OCI-LY7 (cell line): ENCODE measurements at regions not wholly inside any gene's neighbourhood (a gene's known extent, or its start where the extent isn't known, plus 50 kb on each side); places are given as distances from the start of the nearest gene placed in this dataset.

ENCODE experiments used
- BruUV-seq: library from RNA; stranded (reverse); fragments of 400-500 nt; replicated peaks from 2 replicates; lab custom pipeline; 2021; lab: Mats Ljungman, UMichigan
- CTCF ChIA-PET: fragments of 300-600 bp; sonication (Branson Sonifier 250); formaldehyde crosslinking; loops from one replicate; lab custom pipeline; 2022; ENCODE audit warnings: antibody characterized with exemption; ENCODE audit not compliant: unreplicated experiment; lab: Charles Lee
- POLR2A ChIA-PET: fragments of 300-600 bp; sonication (Branson Sonifier 250); formaldehyde crosslinking; loops from one replicate; lab custom pipeline; 2022; ENCODE audit warnings: antibody characterized with exemption; lab: Charles Lee
- DNase-seq: peaks from one replicate; pipeline ENCODE4 v3.0.0-alpha.2; 2015; ENCODE audit warnings: low spot score
- H2AFZ ChIP-seq: fragments of 200-600 bp; sonication (generic), shearing (Covaris generic); 2 replicates; pipeline ENCODE4 v1.6.1; 2014; ENCODE audit warnings: mild to moderate bottlenecking, antibody characterized with exemption, low read length, moderate library complexity
- H3K27ac ChIP-seq: fragments of 200-600 bp; sonication (generic); 2 replicates; pipeline ENCODE4 v1.5.1; 2014; ENCODE audit warnings: mixed run types, low read depth, mild to moderate bottlenecking, moderate library complexity, low read length, inconsistent platforms; ENCODE audit not compliant: poor library complexity, severe bottlenecking
- H3K36me3 ChIP-seq: fragments of 200-600 bp; sonication (generic); 2 replicates; pipeline ENCODE4 v1.6.1; 2014; ENCODE audit warnings: mild to moderate bottlenecking, antibody characterized with exemption, low read length, moderate library complexity, mixed read lengths; ENCODE audit not compliant: insufficient read depth
- H3K4me1 ChIP-seq: fragments of 200-600 bp; sonication (generic); 2 replicates; pipeline ENCODE4 v1.5.1; 2014; ENCODE audit warnings: mild to moderate bottlenecking, low read length; ENCODE audit not compliant: insufficient read depth, poor library complexity, severe bottlenecking
- H3K4me2 ChIP-seq: fragments of 200-600 bp; sonication (generic); 2 replicates; pipeline ENCODE4 v1.6.1; 2014; ENCODE audit warnings: mild to moderate bottlenecking, low read length
- H3K4me3 ChIP-seq: fragments of 200-600 bp; sonication (generic); 2 replicates; pipeline ENCODE4 v1.5.1; 2014; ENCODE audit warnings: mild to moderate bottlenecking, low read depth, low read length; ENCODE audit not compliant: poor library complexity, severe bottlenecking
- H3K79me2 ChIP-seq: fragments of 200-600 bp; sonication (generic); 2 replicates; pipeline ENCODE4 v1.6.1; 2016; ENCODE audit warnings: low read depth, mild to moderate bottlenecking, low read length, moderate library complexity, mixed read lengths; ENCODE audit not compliant: insufficient read depth
- H3K9me2 ChIP-seq: fragments of 200-600 bp; sonication (generic); 2 replicates; pipeline ENCODE4 v1.6.1; 2016; ENCODE audit warnings: mild to moderate bottlenecking, low read length, mixed read lengths; ENCODE audit not compliant: insufficient read depth
- H3K9me3 ChIP-seq: fragments of 200-600 bp; sonication (generic); 2 replicates; pipeline ENCODE4 v1.6.1; 2014; ENCODE audit warnings: mild to moderate bottlenecking, mixed run types, low read length, mixed read lengths
- H4K20me1 ChIP-seq: fragments of 200-600 bp; sonication (generic); 2 replicates; pipeline ENCODE4 v1.6.1; 2014; ENCODE audit warnings: mild to moderate bottlenecking, antibody characterized with exemption, low read length, moderate library complexity, mixed read lengths; ENCODE audit not compliant: insufficient read depth
- EZH2phosphoT487 ChIP-seq: fragments of 200-600 bp; sonication (generic); IDR thresholded peaks from 2 replicates; pipeline ENCODE4 v1.6.1; 2018; ENCODE audit warnings: low read depth, borderline replicate concordance, mild to moderate bottlenecking, mixed run types, antibody characterized with exemption, low read length, moderate library complexity, mixed read lengths
- intact Hi-C: fragments of 100-400 bp; cut with micrococcal nuclease; formaldehyde crosslinking; loops from one replicate; pipeline ENCODE4 v1.10.0; 2022; ENCODE audit not compliant: unreplicated experiment
- TF ChIP-seq, protein P1 (sequence below): fragments of 200-600 bp; sonication (generic); conservative IDR thresholded peaks from 2 replicates; pipeline ENCODE4 v1.5.1; 2014; ENCODE audit warnings: mild to moderate bottlenecking, antibody characterized with exemption, low read length, moderate library complexity, mixed read lengths

DNA sequence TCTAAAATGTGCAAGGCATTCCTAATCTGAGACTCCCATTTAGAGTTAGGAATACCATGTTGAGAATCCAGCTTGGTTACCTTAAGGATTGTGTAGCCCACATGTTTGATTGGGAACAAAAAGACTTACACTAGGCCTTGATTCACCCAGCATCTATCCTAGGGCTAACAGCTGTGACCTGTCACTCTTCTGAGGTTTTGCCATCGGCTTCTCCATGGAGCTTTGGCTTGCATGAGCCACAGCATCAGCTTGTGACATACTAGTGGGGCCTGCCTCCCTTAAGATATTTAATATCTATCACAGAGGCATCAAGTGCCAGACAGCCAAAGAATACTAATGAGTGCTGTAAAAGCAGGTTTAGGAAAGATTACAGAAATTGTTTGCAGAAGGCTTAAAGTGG, 241.3 kb upstream of the UBE2E3 start:
- ChIA-PET CTCF (no interaction called here), POLR2A (no interaction called here)
- H3K27ac ChIP-seq = no peak overlapping the region
- intact Hi-C loops = no loop called here
- no peaks in the 10 kb centered on the region for H3K9me2 ChIP-seq
- no TSS peak for BruUV-seq
- no peaks in the 10 kb centered on the region for H3K4me1 ChIP-seq
- no peak overlapping the region for H3K4me2 ChIP-seq
- no peak overlapping the region for H3K4me3 ChIP-seq
- H4K20me1 ChIP-seq = no peaks in the 10 kb centered on the region
- no peak for DNase-seq
- no peaks in the 10 kb centered on the region for H3K79me2 ChIP-seq
- H3K36me3 ChIP-seq = no peaks in the 10 kb centered on the region
- no peak for TF ChIP-seq EZH2phosphoT487
- TF ChIP-seq, protein P1, sequence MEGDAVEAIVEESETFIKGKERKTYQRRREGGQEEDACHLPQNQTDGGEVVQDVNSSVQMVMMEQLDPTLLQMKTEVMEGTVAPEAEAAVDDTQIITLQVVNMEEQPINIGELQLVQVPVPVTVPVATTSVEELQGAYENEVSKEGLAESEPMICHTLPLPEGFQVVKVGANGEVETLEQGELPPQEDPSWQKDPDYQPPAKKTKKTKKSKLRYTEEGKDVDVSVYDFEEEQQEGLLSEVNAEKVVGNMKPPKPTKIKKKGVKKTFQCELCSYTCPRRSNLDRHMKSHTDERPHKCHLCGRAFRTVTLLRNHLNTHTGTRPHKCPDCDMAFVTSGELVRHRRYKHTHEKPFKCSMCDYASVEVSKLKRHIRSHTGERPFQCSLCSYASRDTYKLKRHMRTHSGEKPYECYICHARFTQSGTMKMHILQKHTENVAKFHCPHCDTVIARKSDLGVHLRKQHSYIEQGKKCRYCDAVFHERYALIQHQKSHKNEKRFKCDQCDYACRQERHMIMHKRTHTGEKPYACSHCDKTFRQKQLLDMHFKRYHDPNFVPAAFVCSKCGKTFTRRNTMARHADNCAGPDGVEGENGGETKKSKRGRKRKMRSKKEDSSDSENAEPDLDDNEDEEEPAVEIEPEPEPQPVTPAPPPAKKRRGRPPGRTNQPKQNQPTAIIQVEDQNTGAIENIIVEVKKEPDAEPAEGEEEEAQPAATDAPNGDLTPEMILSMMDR = no peak
- H3K9me3 ChIP-seq = no peaks in the 10 kb centered on the region
- H2AFZ ChIP-seq = no peak overlapping the region

DNA sequence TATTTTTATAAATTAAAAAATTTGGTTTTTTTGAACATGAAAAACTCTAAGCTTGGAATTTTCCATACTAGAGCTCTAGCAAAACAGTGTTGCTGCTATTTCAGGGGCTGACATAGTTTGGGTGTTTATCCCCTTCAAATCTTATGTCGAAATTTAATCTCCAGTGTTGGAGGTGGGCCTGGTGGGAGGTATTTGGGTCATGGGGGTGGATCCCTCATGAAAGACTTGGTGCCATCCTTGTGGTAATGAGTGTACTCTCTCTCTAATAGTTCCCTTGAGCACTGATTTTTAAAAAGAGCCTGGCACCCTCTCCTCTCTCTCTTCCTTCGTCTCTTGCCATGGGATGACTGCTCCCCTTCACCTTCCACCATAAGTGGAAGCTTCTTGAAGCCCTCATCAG, 244.6 kb upstream of the UBE2E3 start:
- H4K20me1 ChIP-seq = no peaks in the 10 kb centered on the region
- H3K36me3 ChIP-seq = no peaks in the 10 kb centered on the region
- intact Hi-C loops = no loop called here
- no peaks in the 10 kb centered on the region for H3K9me3 ChIP-seq
- H2AFZ ChIP-seq = no peak overlapping the region
- POLR2A ChIA-PET = interaction anchor here (0.8 to 1.7 kb wide), 3 partner anchors 12 to 38 kb away, joined by 3 to 4 read pairs (median 4); no protein-coding TSS in a partner anchor
- no peaks in the 10 kb centered on the region for H3K9me2 ChIP-seq
- CTCF ChIA-PET = no interaction called here
- no peaks in the 10 kb centered on the region for H3K4me1 ChIP-seq
- no peak overlapping the region for H3K4me2 ChIP-seq
- no peak for DNase-seq
- no peaks in the 10 kb centered on the region for H3K79me2 ChIP-seq
- no peak overlapping the region for H3K27ac ChIP-seq
- BruUV-seq = no TSS peak
- H3K4me3 ChIP-seq = no peak overlapping the region
- TF ChIP-seq, protein P1 = no peak
- TF ChIP-seq EZH2phosphoT487 = no peak

DNA sequence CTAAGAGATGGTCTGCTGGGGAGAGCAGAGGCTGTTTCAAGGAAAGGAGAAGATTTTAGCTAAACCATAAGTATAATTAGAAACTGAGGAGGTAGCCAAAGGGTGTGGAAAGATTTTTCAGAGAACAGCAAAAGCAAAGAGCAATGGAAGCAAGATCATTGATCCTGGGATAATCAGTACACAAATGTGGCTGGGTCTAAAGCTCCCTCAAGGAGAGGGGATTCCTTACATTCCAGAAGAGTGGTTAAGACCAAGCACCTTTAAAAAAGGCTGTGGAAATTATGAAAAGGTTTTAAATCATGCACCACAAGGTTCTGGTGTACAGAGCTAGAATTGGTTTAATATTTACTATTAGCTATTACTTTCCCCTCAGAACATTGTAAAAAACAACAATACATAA, 246.0 kb upstream of the UBE2E3 start:
- CTCF ChIA-PET = no interaction called here
- Histone ChIP-seq H4K20me1 (no peaks in the 10 kb centered on the region), H3K4me2 (no peak overlapping the region), H3K4me3 (no peak overlapping the region), H3K27ac (no peak overlapping the region), H2AFZ (no peak overlapping the region), H3K4me1 (no peaks in the 10 kb centered on the region), H3K36me3 (no peaks in the 10 kb centered on the region), H3K79me2 (no peaks in the 10 kb centered on the region), H3K9me3 (no peaks in the 10 kb centered on the region), H3K9me2 (no peaks in the 10 kb centered on the region)
- DNase-seq = no peak
- no TSS peak for BruUV-seq
- POLR2A ChIA-PET = interaction anchor here (0.6 to 1.7 kb wide), 5 partner anchors 13 to 1262 kb away, joined by 3 to 4 read pairs (median 3); no protein-coding TSS in a partner anchor
- no peak for TF ChIP-seq EZH2phosphoT487
- TF ChIP-seq, protein P1 = no peak
- intact Hi-C loops = no loop called here
